SH-SY5Y (cell line): ENCODE measurements at regions not wholly inside any gene's neighbourhood (a gene's known extent, or its start where the extent isn't known, plus 50 kb on each side); places are given as distances from the start of the nearest gene placed in this dataset.

Experiments
- GATA2 ChIP-seq: IDR thresholded peaks from 2 replicates; pipeline ENCODE4 v1.6.1; 2011; ENCODE audit warnings: mild to moderate bottlenecking, low read depth, low read length
- GATA3 ChIP-seq: IDR thresholded peaks from 2 replicates; pipeline ENCODE4 v1.6.1; 2011; ENCODE audit warnings: low read depth, mild to moderate bottlenecking, low read length, moderate library complexity

DNA sequence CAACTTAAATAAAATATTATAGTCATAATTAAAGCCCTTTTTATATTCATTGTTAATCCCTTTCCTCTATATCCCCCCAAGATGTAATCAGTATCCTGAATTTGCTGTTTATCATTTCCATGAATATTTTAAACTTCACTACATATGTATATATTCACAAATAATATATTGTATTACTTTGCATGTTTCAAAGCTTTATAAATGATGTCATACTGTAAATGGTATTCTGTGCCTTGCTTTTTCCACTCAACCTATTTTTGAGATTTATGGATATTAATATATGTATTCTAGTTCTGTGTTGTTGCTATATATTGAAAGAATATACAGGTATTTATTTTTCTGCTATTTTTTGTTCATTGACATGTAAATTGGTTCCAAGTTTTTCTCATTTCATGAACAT, 173.1 kb downstream of the CCDC71L start:
- no peak for TF ChIP-seq GATA3
- TF ChIP-seq GATA2: no peak

DNA sequence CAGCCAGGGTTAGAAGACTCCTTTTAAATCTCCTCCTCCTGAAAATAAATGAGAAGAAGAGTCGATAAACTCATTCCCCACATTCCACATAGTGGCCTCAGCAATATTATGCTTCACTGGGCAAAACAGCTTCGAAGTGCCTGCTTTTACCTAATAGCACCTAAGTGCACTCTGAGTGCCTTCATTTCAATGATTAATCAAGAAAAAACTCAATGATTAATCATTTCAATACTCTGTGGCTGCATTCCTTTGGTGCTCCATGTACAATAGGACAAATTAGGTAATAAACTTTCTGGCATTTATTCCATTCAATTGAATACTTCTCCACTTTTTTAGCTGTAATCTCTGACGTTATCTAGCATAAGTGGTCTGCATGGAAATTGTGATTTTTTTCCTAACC, 174.6 kb downstream of the CCDC71L start:
- TF ChIP-seq GATA2 (no peak), GATA3 (no peak)

DNA sequence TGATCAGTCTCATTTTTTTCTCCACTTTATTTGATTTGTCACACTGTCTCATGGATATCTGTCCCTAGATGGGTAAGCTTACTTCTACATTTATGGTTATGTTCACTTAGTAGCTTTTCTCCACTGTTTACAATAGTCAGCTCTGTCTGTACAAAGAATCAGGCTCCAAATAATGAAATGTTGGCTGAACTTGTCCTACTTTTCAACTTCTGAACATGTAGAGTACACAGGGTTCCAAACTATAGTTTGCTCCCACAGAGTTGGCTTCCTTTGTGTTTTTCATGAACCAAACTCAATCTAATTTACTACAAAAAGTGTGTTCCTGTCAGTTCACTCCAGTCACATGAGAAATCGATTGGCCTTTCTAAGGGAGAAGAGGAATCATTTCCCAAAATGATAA, 175.0 kb downstream of the CCDC71L start:
- TF ChIP-seq GATA2 (no peak), GATA3 (no peak)

GRCh38 chr7:106485031-106485551, 175.9 kb downstream of the CCDC71L start:
- no peak for TF ChIP-seq GATA3

DNA sequence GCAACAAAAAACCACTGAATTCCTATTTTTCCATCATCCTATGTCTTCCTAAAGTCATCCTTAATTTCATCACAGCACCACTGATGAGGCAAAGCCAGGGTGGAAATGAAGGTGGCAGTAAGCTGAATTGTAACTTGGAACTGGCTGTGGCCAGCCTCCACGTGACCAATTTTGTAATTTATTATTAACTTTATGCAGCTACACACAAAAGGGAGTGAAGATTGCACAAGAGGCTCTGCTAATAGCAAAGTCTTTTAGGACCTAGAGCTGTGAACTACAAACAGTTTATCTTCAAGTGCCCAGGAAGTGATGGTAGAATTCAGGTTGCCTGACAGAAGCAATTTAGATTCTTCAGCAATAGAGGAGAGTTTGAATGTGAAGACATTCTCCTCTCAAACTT, 176.4 kb downstream of the CCDC71L start:
- TF ChIP-seq GATA3: no peak
- TF ChIP-seq GATA2: no peak

- no peak for TF ChIP-seq GATA2
- no peak for TF ChIP-seq GATA3
Measured at GRCh38 chr7:106482091-106482490, 178.9 kb downstream of the CCDC71L start.

GRCh38 chr7:106480616-106481031, 180.3 kb downstream of the CCDC71L start:
- TF ChIP-seq GATA3 (no peak), GATA2 (no peak)

DNA sequence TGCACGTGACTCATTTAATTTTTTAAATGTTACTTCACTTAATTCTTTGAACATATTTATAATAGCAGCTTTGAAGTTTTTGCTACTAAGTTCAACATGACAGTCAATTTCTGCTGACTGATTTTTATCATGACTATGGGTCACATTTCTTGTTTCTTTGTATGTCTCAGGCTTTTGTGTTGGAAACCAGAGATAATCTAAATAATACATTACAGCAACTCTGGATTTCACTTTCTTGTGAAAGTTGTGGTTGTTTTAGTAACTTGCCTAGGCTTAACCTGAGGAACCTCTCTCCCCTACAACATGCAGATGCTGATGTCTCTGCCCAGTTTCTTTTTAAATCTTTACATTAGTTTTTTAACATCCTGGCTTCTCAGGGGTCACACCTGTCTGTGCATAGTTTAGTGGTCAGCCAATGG, 180.8 kb downstream of the CCDC71L start:
- no peak for TF ChIP-seq GATA2
- no peak for TF ChIP-seq GATA3

DNA sequence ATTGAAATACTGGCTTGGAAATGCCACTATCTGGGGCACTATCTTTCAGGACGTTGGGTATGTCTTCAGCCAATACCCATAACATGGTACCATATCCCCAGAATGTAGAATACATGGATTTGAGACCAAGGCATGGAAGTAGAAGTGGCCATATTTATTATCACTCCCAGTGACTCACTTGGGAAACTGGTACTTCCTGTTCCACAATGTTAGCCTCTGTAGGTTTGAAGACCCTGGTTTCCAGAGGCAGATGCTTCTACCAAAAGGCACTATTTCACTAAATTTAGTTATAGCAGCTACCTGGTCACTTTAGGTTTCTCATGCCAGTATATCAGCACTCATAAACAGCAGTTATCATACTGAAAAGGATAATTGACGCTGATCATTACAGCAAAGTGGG, 184.2 kb downstream of the CCDC71L start:
- TF ChIP-seq GATA2 (no peak), GATA3 (no peak)

GRCh38 chr7:106472741-106473140, 188.0 kb upstream of the NAMPT start:
- TF ChIP-seq GATA3 (no peak), GATA2 (no peak)

DNA sequence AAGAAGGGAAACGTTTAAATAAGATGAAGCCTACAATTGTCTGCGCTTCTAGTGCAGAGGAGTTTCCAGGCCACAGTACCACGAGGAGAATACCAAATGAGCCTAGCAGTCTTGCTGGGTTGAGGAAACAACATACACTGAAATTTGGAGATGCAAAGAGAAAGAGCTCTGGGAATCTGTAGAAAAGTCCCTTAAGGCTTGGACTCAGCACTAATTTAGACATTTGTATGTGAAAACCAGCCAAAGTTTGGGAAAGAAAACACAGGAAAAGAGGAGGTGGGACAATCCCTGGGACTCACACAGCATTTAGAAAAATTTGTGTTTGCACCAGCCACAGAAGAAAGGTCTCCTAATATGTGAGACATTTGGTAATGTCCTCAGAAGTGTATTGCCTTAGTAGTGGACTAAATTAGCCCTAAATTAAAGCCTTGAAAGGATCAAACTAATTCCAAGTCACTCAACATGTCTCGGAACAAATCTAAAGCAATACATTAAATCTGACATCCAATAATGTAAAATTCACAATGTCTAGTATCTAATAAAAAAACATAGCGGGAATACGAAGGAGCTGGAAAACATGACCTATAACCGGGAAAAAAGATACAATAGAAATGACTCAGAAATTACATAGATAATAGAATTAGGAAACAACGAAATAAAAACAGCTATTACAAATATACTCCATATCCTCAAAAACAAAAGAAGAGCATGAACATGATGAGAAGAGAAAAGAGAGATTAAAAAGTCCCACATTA, 187.1 kb upstream of the NAMPT start:
- TF ChIP-seq GATA3 (no peak), GATA2 (no peak)

GRCh38 chr7:106471021-106471420, 186.2 kb upstream of the NAMPT start:
- no peak for TF ChIP-seq GATA3
- TF ChIP-seq GATA2: no peak

- TF ChIP-seq GATA2: no peak
Measured at GRCh38 chr7:106466867-106467266, 182.1 kb upstream of the NAMPT start.

DNA sequence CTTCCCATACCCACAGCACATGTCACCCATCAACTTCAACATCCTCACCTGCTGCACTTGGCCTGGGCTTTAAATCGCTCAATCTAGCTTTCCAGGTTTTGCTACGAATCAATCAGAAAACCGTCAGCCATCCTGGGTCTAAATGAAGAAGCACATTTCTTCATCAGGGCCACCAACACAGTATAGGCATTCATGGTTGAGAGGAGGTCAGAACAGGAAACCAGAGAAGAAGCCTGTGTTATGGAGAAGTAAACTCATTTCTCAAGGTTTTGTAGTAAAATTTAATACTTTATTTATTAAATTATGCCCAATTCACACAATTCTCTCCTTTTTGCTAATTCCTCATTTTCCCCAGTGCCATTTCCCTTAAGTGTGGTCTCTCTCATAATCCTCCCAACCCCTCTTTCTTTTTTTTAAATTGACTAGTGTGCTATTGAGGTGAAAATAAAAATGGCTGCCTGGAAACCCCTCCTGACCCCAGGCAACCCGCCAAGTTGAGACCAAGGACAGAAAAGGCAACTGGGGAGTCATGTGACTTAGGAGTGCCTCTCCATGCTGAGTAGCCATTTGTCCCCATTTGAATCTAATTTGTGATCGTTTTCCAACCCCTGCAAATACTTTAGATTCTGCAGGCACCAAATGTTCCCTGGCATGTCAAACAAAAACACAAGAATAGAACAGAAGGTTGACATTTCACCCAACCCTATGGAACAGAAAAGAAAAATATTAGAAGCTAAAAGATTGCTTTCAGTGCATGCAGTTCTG, 181.1 kb upstream of the NAMPT start:
- TF ChIP-seq GATA2 (no peak), GATA3 (no peak)

DNA sequence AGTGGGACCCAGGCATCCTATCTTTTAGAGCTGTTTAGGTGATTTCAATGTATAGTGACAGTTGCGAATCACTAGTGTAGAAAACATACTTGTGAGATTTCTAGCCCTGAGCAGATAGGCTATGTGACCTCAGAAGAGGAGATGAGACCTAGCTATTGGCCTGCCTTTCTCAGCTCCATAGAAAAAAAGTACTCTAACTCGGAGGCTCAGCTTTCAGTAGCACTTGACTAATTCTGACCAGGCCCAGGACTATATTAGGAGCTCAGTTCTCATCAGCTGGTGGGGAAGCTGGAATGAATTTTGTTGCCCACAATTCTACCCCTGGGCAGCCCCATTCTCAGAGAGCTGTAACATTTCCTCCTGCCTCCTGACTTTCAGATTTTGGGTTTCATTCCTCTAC, 179.9 kb upstream of the NAMPT start:
- TF ChIP-seq GATA2 (no peak), GATA3 (no peak)

DNA sequence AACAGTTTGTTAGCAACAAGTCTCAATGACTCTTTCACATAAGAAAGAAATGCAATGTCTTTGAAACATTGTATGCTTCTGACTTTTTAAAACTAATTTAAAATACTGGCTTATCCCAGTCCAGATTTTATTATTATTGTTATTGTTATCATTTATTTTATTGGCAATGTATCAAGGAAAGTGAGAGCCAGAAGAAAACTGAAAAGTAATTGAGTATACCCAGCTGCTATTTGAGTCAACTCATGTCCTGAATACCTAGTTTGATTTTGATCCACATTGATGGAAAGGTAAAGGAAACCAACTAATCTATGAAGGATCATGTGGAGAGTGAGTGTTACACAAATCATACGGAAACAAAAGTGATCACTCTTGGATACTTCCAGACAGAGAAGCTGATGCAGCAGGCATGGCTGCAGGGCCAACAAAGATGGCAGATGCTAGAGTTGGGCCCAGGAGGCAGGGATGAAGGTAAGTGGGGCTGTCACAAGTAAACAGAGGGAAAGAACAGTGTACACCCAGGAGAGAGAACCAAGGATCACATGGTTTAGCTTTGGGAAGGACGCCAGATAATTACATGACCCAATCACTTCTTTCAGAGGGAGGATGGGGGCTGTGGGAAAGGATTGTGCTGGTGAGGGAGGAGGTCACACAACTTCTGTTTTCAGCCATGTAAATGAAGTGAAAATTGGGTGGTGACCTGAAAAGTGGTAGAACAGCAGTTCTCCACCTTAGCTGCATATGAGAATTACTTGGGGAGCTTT, 179.2 kb upstream of the NAMPT start:
- TF ChIP-seq GATA3: no peak
